GM18505 (cell line): ENCODE measurements at regions not wholly inside any gene's neighbourhood (a gene's known extent, or its start where the extent isn't known, plus 50 kb on each side); places are given as distances from the start of the nearest gene placed in this dataset.
"Not testable (repeated sequence)": the region's sequence is repeated elsewhere in the genome, so short reads cannot be mapped to it uniquely, and the experiment has no call there.

Experiments
- ATAC-seq: cut with Tn5 transposase; IDR thresholded peaks from one replicate; pipeline ENCODE4 v1.9.1; 2021; ENCODE audit not compliant: unreplicated experiment
- POLR2A ChIP-seq: IDR thresholded peaks from 4 replicates; pipeline ENCODE4 v1.6.1; 2011; ENCODE audit warnings: borderline replicate concordance; ENCODE audit not compliant: insufficient read depth, insufficient read length; ENCODE audit errors: extremely low read depth

DNA sequence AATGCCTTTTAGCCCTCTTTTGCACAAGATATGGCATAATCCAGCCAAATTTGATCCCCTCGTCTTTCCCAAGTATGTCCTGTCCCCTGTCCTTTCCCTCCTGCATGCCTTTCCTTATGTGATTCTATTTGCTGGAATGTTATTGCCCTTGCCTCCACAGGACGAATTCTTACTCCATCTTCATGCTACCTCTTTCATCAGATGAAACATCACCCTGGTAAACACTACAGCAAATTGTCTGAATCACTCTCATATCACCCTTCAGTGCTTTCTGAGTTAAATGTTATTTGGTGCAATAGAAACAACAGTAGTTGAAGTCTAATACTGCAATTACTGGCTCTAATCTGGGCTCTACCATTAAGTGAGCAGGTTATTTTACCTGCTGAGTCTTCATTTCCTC, 52.2 kb upstream of the FAT1 start:
- no peak for TF ChIP-seq POLR2A
- ATAC-seq = no peak

DNA sequence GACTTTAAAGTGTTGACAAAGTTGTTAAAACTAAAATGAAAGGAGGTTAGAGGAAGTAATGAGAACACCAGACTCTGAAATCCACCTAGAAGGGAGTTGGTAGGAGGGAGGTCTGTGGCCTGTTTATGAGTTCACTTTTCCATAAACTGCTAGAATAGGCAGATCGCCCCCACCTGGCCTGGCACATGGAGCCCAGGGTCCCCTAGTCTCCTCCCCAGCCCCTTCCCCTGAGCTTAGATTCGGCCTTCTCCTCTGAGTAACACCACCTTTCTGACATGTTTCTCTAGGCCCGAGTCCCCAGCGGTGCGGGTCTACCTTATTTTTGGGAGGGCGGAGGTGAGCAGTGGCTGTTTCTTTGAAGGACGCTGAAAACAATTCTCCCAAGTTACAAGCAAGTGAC, 54.5 kb upstream of the FAT1 start:
- no peak for ATAC-seq
- TF ChIP-seq POLR2A = no peak

DNA sequence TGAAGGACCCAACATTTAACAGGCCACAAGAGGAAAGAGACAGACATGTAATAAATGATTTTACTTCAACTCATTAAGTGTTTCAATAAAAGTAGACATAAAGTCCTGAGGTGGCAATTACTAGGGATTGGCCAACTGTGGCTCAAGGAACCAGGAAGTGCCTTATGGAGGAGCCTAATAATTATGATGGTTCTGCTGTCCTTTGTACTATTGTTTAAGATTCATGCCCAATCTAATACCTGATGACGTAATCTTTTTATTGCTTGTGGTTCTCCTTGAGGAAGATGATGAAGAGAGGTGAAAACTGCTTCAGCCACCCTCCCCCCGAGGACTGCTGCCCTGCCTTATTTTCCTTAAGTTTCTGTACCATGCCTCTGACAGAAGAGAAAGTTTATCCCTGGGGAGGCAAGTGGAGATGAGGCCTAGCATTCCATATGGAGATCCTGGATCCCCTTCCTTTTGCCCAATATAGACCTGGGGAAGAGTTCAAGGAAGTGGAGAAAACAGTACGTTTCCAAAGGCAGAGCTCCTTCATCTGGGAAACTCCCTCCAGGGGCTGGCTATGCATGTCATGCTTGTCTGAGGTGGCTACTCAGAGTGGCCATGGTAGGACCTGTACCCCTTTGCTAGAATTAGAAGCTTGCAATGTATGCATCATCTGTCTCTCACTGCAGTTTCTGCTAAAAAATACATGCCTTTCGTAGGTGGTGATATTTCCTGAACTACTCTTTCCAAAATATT, 56.8 kb upstream of the FAT1 start:
- no peak for TF ChIP-seq POLR2A
- ATAC-seq = no peak

DNA sequence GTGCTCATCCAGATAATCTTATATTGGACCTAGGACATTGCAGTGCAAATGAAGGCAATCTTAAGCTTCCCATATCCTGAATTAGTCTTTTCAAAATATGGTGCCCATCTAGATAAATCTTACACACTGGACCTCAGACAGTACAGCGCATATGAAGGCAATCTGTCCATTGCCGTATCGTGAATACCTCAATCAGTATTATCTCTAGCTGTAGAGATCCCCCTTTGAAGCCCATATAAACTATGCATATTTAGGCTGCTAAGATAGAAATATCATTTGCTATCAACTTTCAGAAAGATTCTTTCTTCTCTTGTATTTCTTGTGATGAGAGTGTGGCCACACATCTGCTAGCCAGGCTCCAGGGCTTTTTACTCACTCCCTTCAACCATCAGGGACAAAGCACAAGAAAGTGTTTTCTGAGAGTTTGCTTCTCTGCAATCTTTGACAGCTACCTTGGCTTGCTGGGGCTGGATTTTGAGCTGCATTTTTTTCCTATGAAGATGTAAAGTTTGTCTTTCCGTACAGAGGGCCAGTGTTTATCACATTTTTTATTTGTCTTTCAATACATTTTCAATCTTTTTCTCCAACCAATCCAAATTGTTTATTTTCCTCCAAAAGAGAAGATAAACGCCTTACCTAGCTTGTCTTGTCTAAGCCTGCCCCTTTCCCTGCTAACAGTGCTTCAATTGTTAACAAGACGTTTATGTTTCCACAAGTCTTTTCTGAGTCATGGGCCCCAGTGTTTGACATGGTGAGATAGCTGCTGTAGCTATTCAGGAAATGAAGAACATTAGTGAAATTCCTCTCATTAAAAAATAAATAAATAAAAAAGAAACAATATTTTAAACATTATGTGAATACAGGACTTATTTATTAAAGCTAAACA, 57.6 kb upstream of the FAT1 start:
- no peak for TF ChIP-seq POLR2A
- no peak for ATAC-seq

DNA sequence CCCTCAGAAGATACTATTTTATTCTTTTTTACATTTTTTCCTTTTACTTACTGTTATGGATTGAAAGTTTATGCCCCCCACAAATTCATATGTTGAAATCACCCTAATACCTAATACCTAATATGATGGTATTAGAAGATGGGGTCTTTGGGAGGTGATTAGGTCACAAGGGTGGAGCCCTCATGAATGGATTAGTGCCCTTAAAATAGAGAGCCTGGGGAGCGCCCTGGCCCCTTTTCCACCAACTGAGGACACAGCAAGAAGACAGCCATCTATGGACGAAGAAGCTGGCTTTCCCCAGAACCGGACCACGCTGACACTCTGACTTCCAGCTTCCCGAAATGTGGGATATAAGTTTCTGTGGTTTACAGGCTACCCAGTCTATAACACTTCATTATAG, 58.6 kb upstream of the FAT1 start:
- TF ChIP-seq POLR2A = no peak
- no peak for ATAC-seq

DNA sequence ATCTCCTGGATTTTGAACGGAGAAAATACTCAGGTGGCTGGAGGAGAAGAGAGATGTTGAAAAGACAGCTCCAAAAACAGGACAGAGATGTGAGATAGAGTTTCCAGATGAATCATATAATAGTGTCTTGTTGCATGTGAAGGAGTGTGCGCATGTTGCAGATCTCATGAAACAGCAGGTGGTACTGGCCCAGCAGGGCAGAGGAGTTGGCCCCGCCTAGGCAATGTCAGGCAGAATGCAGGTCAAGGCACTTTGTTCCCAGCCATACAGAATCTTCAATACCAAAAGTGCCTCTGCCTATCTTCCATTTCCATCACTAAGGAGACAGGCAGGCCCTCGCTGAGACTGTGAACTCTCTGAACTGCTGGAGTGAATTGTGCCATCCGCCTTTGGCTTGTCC, 63.9 kb upstream of the FAT1 start:
- TF ChIP-seq POLR2A = no peak
- ATAC-seq = no peak

DNA sequence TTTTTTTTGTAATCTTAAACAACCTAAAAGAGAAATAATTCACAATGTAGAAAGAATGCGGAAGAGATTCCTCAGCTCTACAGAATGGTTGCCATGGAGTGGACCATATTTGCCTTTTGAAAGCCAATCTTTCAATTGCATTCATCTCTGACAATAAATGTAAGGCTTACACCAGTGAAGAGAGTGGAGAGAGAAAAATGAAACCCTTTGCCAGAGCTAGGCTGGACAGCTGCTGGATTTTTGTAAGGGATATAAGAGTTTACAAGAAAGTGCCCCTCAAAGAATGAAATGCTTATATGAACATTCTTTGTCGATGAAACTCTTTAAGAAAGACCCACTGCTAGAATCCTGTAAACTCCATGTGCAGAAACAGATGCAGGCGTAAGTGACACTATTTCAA, 66.0 kb upstream of the FAT1 start:
- no peak for TF ChIP-seq POLR2A
- no peak for ATAC-seq

DNA sequence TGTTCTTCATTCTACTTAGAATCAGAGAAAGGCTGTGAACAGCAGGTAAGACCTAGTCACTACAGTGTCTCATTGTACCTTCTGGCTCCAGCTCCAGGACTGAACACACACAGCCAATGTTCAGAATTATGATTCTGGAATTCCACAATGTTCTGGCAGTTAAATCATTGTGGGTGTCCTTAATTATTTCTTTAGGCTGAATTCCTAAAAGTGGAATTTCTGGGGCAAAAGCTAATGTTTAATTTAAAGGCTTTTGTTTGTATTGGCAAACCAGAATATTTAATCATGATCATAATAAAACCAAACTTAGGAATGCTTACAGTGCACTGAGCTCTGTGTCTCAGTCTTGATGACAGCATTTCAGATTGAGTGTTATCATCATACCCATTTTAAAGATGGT, 67.0 kb upstream of the FAT1 start:
- TF ChIP-seq POLR2A = no peak
- no peak for ATAC-seq

DNA sequence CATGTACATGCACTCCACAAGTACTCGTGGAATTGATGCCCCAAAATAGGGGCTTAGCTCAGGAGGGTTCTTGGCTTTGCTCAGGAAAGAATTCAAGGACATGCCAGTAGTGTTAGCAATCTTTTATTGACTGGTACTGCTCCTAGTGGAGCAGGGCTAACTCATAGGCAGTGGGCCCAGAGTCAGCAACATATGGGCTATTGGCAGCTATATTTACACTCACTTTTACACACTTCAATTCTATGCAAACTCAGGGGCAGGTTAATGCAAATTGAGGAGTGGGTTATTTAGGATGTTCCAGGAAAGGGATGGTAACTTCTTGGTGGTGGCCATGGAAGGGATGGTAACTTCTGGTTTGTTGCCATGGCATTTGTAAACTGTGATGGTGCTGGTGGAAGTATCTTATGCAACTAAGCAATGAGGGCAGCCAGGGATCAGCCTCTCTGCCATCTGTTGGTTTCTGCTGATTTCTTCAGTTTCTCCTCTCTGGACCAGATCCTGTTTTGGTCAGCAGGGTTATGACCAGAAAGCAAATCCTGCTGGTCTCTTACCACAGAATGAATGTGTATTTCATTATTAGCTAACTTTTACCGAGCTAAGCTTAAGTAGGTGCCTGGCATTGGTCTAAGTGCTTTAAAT, 69.2 kb upstream of the FAT1 start:
- no peak for TF ChIP-seq POLR2A
- no peak for ATAC-seq

DNA sequence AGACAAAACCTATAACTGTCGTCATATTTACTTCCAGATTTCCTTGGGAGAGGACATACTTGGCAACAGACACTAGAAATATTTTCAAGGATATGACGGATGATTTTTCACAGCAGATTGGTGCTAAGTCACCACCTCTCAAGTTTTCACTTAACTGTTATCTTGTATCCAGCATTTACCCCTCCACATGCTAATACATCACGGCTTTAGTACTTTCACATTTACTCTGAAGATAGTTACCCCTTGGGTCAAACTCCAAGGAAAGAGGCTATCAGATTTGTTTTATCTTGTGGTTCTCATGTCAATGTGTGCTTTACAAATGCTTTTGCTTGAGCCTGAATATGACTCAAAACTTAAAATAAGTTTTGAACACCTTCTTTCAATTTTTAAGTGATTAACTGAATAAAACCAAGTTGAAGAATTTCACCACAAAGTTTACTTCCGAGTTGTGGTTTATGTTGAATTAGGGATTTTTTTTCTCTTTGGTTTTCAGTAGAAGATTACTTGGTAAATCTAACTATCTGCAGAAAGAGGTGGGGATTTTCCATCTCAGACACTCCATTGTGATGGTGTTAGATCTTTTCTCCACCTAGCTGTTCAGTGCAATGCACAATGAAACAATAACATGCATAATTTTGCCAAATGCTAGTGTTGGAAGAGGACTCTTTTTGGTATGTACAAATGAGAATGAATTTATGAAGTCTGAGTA, 75.4 kb upstream of the FAT1 start:
- TF ChIP-seq POLR2A = no peak
- ATAC-seq = no peak

DNA sequence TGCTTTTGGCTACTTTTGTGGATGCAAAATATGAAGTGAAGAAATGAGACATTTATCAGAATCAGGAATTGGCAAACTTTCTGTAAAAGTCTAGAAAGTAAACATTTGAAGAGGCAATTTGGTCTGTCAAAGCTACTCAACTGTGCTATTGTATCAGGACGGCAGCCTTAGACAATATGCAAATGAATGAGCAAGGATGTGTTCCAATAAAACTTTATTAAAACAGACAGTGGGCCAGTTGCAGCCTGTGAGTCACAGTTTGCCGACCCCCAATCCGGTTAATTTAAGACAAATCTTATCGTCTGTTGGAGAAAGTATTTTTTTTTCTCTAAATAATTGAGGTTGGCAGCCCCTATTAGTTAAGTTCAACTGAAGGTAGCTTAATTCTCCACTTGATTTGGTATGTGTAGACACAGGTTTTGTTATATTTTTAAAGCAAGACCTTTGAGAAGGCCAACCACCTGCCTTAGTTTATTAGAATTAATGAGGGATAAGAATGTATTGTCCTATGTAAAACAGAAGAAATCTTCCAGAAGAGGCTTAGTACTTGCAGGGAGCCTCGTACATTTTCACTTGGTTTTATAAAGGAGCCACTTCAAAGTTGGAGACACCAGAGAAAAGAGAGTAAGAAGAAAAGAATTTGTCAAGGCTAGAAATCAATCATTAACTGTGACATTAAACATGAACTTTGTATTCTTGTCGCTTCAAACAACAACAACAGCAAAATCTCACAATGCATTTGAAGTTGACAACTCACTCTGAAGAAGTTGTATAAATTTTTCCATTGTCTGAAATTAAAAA, 81.6 kb upstream of the FAT1 start:
- no peak for TF ChIP-seq POLR2A

DNA sequence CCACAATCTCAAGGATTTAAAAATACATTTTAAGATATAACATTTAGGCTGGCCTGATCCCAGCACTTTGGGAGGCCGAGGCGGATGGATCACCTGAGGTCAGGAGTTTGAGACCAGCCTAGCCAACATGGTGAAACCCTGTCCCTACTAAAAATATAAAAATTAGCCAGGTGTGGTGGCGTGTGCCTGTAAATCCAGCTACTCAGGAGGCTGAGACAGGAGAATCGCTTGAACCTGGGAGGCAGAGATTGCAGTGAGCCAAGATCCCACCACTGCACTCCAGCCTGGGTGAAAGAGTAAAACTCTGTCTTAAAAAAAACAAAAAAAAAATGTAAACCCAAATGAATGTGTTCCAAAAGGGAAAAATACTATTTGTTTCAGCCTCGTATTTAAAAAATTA, 82.3 kb upstream of the FAT1 start:
- not testable (repeated sequence) for ATAC-seq

More for the DNA sequence above, 81.6 kb upstream of the FAT1 start:
- ATAC-seq = no peak
